ENCODE measurements at regions not wholly inside any gene's neighbourhood (a gene's known extent, or its start where the extent isn't known, plus 50 kb on each side); places are given as distances from the start of the nearest gene placed in this dataset.

GRCh38 chr13:73633817-73634460 lies 500.3 kb downstream of the KLF12 start:
- H3K9me3 ChIP-seq (ENCODE audit: low read depth): no peaks in the 10 kb centered on the region
- peaks cover 4% of the 10 kb centered on the region for H3K4me1 ChIP-seq (ENCODE audit: insufficient read depth)
- no peak overlapping the region for H3K27ac ChIP-seq
- no peaks in the 10 kb centered on the region for H4K20me1 ChIP-seq (ENCODE audit: insufficient read depth, poor library complexity, severe bottlenecking)
- H3K27me3 ChIP-seq: no peaks in the 10 kb centered on the region
- no peak overlapping the region for H3K4me3 ChIP-seq
- WGBS (ENCODE audit: low lambda C conversion rate, missing lambda C conversion rate): 56% methylated on average over 4 of the region's 4 CpGs
- no peaks in the 10 kb centered on the region for H3K9me2 ChIP-seq (replicated peaks; ENCODE audit: insufficient read depth)
- H3K4me2 ChIP-seq: no peak overlapping the region
- H2AFZ ChIP-seq: no peak overlapping the region
- TF ChIP-seq EZH2 (IDR thresholded peaks at IDR 0.05; ENCODE audit: borderline replicate concordance) (no peak), EZH2phosphoT487 (IDR thresholded peaks at IDR 0.05; ENCODE audit: low read depth, severe bottlenecking, unreplicated experiment) (no peak)
- TF ChIP-seq, protein P1, sequence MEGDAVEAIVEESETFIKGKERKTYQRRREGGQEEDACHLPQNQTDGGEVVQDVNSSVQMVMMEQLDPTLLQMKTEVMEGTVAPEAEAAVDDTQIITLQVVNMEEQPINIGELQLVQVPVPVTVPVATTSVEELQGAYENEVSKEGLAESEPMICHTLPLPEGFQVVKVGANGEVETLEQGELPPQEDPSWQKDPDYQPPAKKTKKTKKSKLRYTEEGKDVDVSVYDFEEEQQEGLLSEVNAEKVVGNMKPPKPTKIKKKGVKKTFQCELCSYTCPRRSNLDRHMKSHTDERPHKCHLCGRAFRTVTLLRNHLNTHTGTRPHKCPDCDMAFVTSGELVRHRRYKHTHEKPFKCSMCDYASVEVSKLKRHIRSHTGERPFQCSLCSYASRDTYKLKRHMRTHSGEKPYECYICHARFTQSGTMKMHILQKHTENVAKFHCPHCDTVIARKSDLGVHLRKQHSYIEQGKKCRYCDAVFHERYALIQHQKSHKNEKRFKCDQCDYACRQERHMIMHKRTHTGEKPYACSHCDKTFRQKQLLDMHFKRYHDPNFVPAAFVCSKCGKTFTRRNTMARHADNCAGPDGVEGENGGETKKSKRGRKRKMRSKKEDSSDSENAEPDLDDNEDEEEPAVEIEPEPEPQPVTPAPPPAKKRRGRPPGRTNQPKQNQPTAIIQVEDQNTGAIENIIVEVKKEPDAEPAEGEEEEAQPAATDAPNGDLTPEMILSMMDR (IDR thresholded peaks at IDR 0.05; ENCODE audit: poor library complexity): no peak
- no peak for DNase-seq (ENCODE audit: low spot score)
- H3K36me3 ChIP-seq (replicated peaks; ENCODE audit: insufficient read depth, low read depth): no peaks in the 10 kb centered on the region
- H3K79me2 ChIP-seq: no peaks in the 10 kb centered on the region

DNA sequence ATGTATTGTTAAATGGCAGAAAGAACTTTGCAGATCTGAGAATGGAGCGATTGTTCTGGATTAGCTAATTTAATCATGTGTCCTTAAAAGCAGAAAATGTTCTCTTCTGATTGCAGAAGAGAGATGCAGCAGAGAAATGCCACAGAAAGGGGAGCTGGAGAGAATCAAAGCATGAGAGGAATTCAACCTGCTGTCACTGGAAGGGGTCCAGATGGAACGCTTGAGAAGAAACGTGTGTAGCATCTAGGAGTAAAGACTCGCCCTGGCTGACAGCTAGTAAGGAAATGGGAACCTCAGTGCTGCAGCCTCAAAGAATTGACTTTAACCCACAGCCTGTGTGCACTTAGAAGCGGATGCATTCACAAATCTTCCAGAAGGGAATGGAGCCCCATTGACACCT lies 502.8 kb downstream of the KLF12 start:
- Histone ChIP-seq H4K20me1 (ENCODE audit: insufficient read depth, poor library complexity, severe bottlenecking) (no peaks in the 10 kb centered on the region), H3K4me2 (no peak overlapping the region), H3K27ac (no peak overlapping the region), H3K4me1 (ENCODE audit: insufficient read depth) (peaks cover 4% of the 10 kb centered on the region), H2AFZ (no peak overlapping the region), H3K9me3 (ENCODE audit: low read depth) (no peaks in the 10 kb centered on the region), H3K4me3 (no peak overlapping the region), H3K36me3 (replicated peaks; ENCODE audit: insufficient read depth, low read depth) (no peaks in the 10 kb centered on the region), H3K79me2 (no peaks in the 10 kb centered on the region), H3K27me3 (no peaks in the 10 kb centered on the region), H3K9me2 (replicated peaks; ENCODE audit: insufficient read depth) (no peaks in the 10 kb centered on the region)
- TF ChIP-seq, protein P1 (IDR thresholded peaks at IDR 0.05; ENCODE audit: poor library complexity): no peak
- TF ChIP-seq EZH2phosphoT487 (IDR thresholded peaks at IDR 0.05; ENCODE audit: low read depth, severe bottlenecking, unreplicated experiment) (no peak), EZH2 (IDR thresholded peaks at IDR 0.05; ENCODE audit: borderline replicate concordance) (no peak)
- DNase-seq (ENCODE audit: low spot score): no peak
- WGBS (ENCODE audit: low lambda C conversion rate, missing lambda C conversion rate): 73% methylated on average over 5 of the region's 5 CpGs

- WGBS (ENCODE audit: low lambda C conversion rate, missing lambda C conversion rate): 94% methylated on average over 8 of the region's 8 CpGs
- no peaks in the 10 kb centered on the region for H3K9me2 ChIP-seq (replicated peaks; ENCODE audit: insufficient read depth)
- no peak overlapping the region for H3K4me2 ChIP-seq
- no peak overlapping the region for H3K4me3 ChIP-seq
- H3K36me3 ChIP-seq (replicated peaks; ENCODE audit: insufficient read depth, low read depth): no peaks in the 10 kb centered on the region
- H3K9me3 ChIP-seq (ENCODE audit: low read depth): no peaks in the 10 kb centered on the region
- TF ChIP-seq EZH2phosphoT487 (IDR thresholded peaks at IDR 0.05; ENCODE audit: low read depth, severe bottlenecking, unreplicated experiment): no peak
- H2AFZ ChIP-seq: no peak overlapping the region
- H3K79me2 ChIP-seq: no peaks in the 10 kb centered on the region
- H4K20me1 ChIP-seq (ENCODE audit: insufficient read depth, poor library complexity, severe bottlenecking): no peaks in the 10 kb centered on the region
- H3K4me1 ChIP-seq (ENCODE audit: insufficient read depth): no peaks in the 10 kb centered on the region
- H3K27ac ChIP-seq: no peak overlapping the region
- DNase-seq (ENCODE audit: low spot score): no peak
- no peaks in the 10 kb centered on the region for H3K27me3 ChIP-seq
Observed at GRCh38 chr13:73625562-73626339, 508.5 kb downstream of the KLF12 start.

GRCh38 chr13:73623281-73623680 lies 510.9 kb downstream of the KLF12 start:
- H4K20me1 ChIP-seq (ENCODE audit: insufficient read depth, poor library complexity, severe bottlenecking): no peaks in the 10 kb centered on the region
- peak overlapping the region; percentile 34 for H3K27ac ChIP-seq
- 57% methylated on average over 3 of the region's 3 CpGs for WGBS (ENCODE audit: low lambda C conversion rate, missing lambda C conversion rate)
- no peak overlapping the region for H2AFZ ChIP-seq
- no peaks in the 10 kb centered on the region for H3K27me3 ChIP-seq
- no peaks in the 10 kb centered on the region for H3K9me3 ChIP-seq (ENCODE audit: low read depth)
- no peak for DNase-seq (ENCODE audit: low spot score)
- no peak overlapping the region for H3K4me3 ChIP-seq
- H3K79me2 ChIP-seq: no peaks in the 10 kb centered on the region
- H3K9me2 ChIP-seq (replicated peaks; ENCODE audit: insufficient read depth): no peaks in the 10 kb centered on the region
- TF ChIP-seq EZH2 (IDR thresholded peaks at IDR 0.05; ENCODE audit: borderline replicate concordance) (no peak), EZH2phosphoT487 (IDR thresholded peaks at IDR 0.05; ENCODE audit: low read depth, severe bottlenecking, unreplicated experiment) (no peak)
- TF ChIP-seq, protein P1 (IDR thresholded peaks at IDR 0.05; ENCODE audit: poor library complexity): no peak
- peak overlapping the region; percentile 19 for H3K4me2 ChIP-seq
- peaks cover 6% of the 10 kb centered on the region for H3K4me1 ChIP-seq (ENCODE audit: insufficient read depth)
- no peaks in the 10 kb centered on the region for H3K36me3 ChIP-seq (replicated peaks; ENCODE audit: insufficient read depth, low read depth)

All from hepatocyte (in vitro differentiated cells).